Ovary (tissue), 3 donors: ENCODE measurements at regions not wholly inside any gene's neighbourhood (a gene's known extent, or its start where the extent isn't known, plus 50 kb on each side); places are given as distances from the start of the nearest gene placed in this dataset.

ENCODE experiments used
- EP300 ChIP-seq: sonication (generic); formaldehyde crosslinking; IDR thresholded peaks from one replicate; pipeline ENCODE4 v1.6.1; 2017; ENCODE audit warnings: antibody characterized with exemption
- POLR2A ChIP-seq: fragments of 450-650 bp; IDR thresholded peaks from one replicate; pipeline ENCODE4 v1.6.1; 2017; ENCODE audit warnings: antibody characterized with exemption, mild to moderate bottlenecking, moderate library complexity
- TF ChIP-seq, protein P1 (sequence below), 3 donors: fragments of 450-650 bp in 2 of 3; fragments of 200-600 bp in 1 of 3; IDR thresholded peaks; one replicate each; pipeline versions ENCODE4 v1.5.1 to v1.8.0; 2016 to 2022; ENCODE audit warnings: antibody characterized with exemption in 3 of 3, mild to moderate bottlenecking in 1 of 3
- donor health status: DM: no; HTN: no; CAD: no.

GRCh38 chr5:152953788-152954483 is 536.5 kb upstream of the GRIA1 start:
- TF ChIP-seq, protein P1, sequence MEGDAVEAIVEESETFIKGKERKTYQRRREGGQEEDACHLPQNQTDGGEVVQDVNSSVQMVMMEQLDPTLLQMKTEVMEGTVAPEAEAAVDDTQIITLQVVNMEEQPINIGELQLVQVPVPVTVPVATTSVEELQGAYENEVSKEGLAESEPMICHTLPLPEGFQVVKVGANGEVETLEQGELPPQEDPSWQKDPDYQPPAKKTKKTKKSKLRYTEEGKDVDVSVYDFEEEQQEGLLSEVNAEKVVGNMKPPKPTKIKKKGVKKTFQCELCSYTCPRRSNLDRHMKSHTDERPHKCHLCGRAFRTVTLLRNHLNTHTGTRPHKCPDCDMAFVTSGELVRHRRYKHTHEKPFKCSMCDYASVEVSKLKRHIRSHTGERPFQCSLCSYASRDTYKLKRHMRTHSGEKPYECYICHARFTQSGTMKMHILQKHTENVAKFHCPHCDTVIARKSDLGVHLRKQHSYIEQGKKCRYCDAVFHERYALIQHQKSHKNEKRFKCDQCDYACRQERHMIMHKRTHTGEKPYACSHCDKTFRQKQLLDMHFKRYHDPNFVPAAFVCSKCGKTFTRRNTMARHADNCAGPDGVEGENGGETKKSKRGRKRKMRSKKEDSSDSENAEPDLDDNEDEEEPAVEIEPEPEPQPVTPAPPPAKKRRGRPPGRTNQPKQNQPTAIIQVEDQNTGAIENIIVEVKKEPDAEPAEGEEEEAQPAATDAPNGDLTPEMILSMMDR (IDR thresholded peaks at IDR 0.05) = no peak
- TF ChIP-seq POLR2A = no peak
- TF ChIP-seq EP300 = no peak
